Sigmoid colon (tissue), 6 donors: ENCODE measurements at regions not wholly inside any gene's neighbourhood (a gene's known extent, or its start where the extent isn't known, plus 50 kb on each side); places are given as distances from the start of the nearest gene placed in this dataset.

Source experiments
- DNase-seq: peaks from one replicate; pipeline ENCODE4 v3.0.0-alpha.2; 2019
- H3K27ac ChIP-seq, 4 donors: fragments of 200-600 bp; sonication (generic); one replicate each; pipeline ENCODE4 v1.5.1; 2016 to 2019; ENCODE audit warnings: mild to moderate bottlenecking in 1 of 4
- H3K27me3 ChIP-seq, 3 donors: fragments of 200-600 bp; sonication (generic); one replicate each; pipeline ENCODE4 v1.5.1; 2019; ENCODE audit warnings: mild to moderate bottlenecking in 1 of 3
- H3K36me3 ChIP-seq, 4 donors: fragments of 200-600 bp; sonication (generic); one replicate each; pipeline ENCODE4 v1.5.1; 2016 to 2019
- H3K4me1 ChIP-seq, 4 donors: fragments of 200-600 bp; sonication (generic); one replicate each; pipeline ENCODE4 v1.5.1; 2017 to 2019
- H3K4me3 ChIP-seq, 4 donors: fragments of 200-600 bp; sonication (generic); one replicate each; pipeline ENCODE4 v1.5.1; 2017 to 2019; ENCODE audit warnings: mild to moderate bottlenecking in 2 of 4, moderate library complexity in 1 of 4
- H3K9me3 ChIP-seq, 4 donors: fragments of 200-600 bp in 3 of 4; sonication (generic) in 3 of 4; one replicate each; pipeline versions ENCODE4 v1.5.1 to v1.6.1; 2013 to 2019
- CTCF ChIP-seq, 4 experiments: fragments of 450-650 bp in 3 of 4; fragments of 200-600 bp in 1 of 4; IDR thresholded peaks; one replicate each; pipeline ENCODE4 v1.5.1; 2016 to 2019; ENCODE audit warnings: antibody characterized with exemption in 4 of 4, mild to moderate bottlenecking in 3 of 4, moderate library complexity in 2 of 4
- EP300 ChIP-seq, 4 donors: sonication (generic); formaldehyde crosslinking; IDR thresholded peaks; one replicate each; pipeline ENCODE4 v1.6.1; 2017; ENCODE audit warnings: antibody characterized with exemption in 4 of 4
- POLR2A ChIP-seq, 2 donors: fragments of 450-650 bp; IDR thresholded peaks; one replicate each; pipeline ENCODE4 v1.6.1; 2016; ENCODE audit warnings: antibody characterized with exemption in 2 of 2, mild to moderate bottlenecking in 2 of 2, moderate library complexity in 2 of 2
- POLR2AphosphoS5 ChIP-seq, 4 donors: sonication (generic); formaldehyde crosslinking; IDR thresholded peaks; one replicate each; pipeline ENCODE4 v1.6.1; 2017; ENCODE audit warnings: antibody characterized with exemption in 4 of 4
- WGBS, 2 donors: extraction: QIAGEN DNeasy Blood & Tissue Kit; methylation state at CpG; one replicate each; pipeline ENCODE4 v1.1.7; 2013; 5-methylcytosine and 5-hydroxymethylcytosine counted together
- intact Hi-C: fragments of 100-400 bp; cut with DNase I; formaldehyde crosslinking; loops from one replicate; pipeline ENCODE4 v1.15.1; 2023
- donor health status: healthy with polysubstance abuse.
- donor health status: healthy.

GRCh38 chr12:33669349-33669748 is 229.7 kb upstream of the SYT10 start:
- no peaks in the 10 kb centered on the region for H3K27me3 ChIP-seq
- TF ChIP-seq CTCF (IDR thresholded peaks at IDR 0.05) (no peak), EP300 (IDR thresholded peaks at IDR 0.05) (no peak), POLR2A (IDR thresholded peaks at IDR 0.05) (no peak), POLR2AphosphoS5 (IDR thresholded peaks at IDR 0.05) (no peak)
- no peak overlapping the region for H3K4me3 ChIP-seq
- H3K9me3 ChIP-seq: no peaks in the 10 kb centered on the region
- intact Hi-C loops: no loop called here
- WGBS, 2 donors: 37 to 53% methylated on average over 2 of the region's 2 CpGs
- no peaks in the 10 kb centered on the region for H3K4me1 ChIP-seq
- H3K27ac ChIP-seq: no peak overlapping the region
- H3K36me3 ChIP-seq: no peaks in the 10 kb centered on the region
- no peak for DNase-seq

DNA sequence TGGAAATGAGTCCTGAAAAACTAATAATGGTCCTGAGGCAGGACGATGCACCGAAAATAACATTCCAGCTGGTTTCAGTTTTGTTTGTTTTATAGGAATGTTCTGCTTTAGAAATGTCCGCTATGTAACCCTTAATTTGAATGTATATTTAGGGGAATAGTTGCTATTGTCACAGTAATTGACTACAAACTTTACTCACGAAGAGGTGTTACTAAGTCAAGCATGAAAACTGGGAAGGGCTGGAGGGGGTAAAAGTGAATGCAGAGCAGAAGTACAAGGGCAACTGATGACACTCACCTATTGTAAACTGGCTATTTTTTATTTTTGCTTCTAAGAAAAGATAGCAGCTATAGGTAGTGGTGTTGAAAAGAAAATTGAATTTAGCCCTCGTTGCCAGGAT is 230.7 kb upstream of the SYT10 start:
- TF ChIP-seq EP300 (IDR thresholded peaks at IDR 0.05) (no peak), POLR2AphosphoS5 (IDR thresholded peaks at IDR 0.05) (no peak), CTCF (IDR thresholded peaks at IDR 0.05) (no peak), POLR2A (IDR thresholded peaks at IDR 0.05) (no peak)
- H3K27me3 ChIP-seq: no peaks in the 10 kb centered on the region
- no peaks in the 10 kb centered on the region for H3K9me3 ChIP-seq
- DNase-seq: no peak
- H3K36me3 ChIP-seq: no peaks in the 10 kb centered on the region
- WGBS, 2 donors: 49 to 62% methylated on average over 5 of the region's 5 CpGs
- H3K4me1 ChIP-seq: no peaks in the 10 kb centered on the region
- H3K27ac ChIP-seq: no peak overlapping the region
- H3K4me3 ChIP-seq: no peak overlapping the region
- intact Hi-C loops: no loop called here

GRCh38 chr12:33671676-33672075 is 232.1 kb upstream of the SYT10 start:
- Histone ChIP-seq H3K9me3 (no peaks in the 10 kb centered on the region), H3K4me3 (no peak overlapping the region), H3K27ac (no peak overlapping the region), H3K36me3 (no peaks in the 10 kb centered on the region), H3K4me1 (no peaks in the 10 kb centered on the region), H3K27me3 (no peaks in the 10 kb centered on the region)
- no peak for DNase-seq
- intact Hi-C loops: no loop called here
- no peak for TF ChIP-seq CTCF (IDR thresholded peaks at IDR 0.05)

DNA sequence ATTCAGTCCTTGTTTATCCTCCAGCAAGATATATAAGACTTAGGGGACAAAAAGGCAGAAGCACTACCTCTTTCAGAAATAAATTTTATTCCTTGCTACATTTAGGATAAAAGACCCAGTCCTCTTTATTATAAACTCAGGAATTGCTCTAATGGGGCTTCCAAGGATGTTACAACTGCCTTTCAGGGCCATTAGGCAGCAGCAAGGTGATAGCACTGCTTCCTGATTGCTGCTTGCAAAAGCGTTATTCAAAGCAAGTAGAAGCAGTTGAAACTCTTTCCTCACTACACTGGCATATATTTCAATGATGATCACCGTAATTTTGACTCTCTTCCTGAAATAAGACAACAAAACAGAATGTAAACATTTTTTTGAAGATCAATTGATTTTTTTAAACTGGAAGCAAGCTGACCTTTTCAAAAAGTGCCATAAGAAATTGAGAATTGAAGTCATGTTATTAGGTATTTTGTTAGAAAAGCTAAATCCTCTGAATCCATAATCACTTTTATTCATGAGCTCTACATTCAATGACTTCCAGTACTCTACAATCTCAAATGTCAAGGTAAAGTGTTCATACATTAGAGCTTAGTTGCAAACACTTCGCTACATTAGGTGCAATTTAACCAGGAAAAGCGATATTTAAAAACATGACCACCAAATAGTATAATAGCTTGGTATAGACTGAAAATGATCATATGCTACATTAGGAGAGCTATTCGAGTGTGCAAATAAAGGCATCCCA is 233.4 kb upstream of the SYT10 start:
- WGBS, 2 donors: 66 to 76% methylated on average over 5 of the region's 5 CpGs
- H3K4me3 ChIP-seq: no peak overlapping the region
- H3K27me3 ChIP-seq: no peaks in the 10 kb centered on the region
- no peaks in the 10 kb centered on the region for H3K9me3 ChIP-seq
- H3K36me3 ChIP-seq: no peaks in the 10 kb centered on the region
- H3K27ac ChIP-seq: no peak overlapping the region
- TF ChIP-seq POLR2A (IDR thresholded peaks at IDR 0.05) (no peak), CTCF (IDR thresholded peaks at IDR 0.05) (no peak), POLR2AphosphoS5 (IDR thresholded peaks at IDR 0.05) (no peak), EP300 (IDR thresholded peaks at IDR 0.05) (no peak)
- intact Hi-C loops: no loop called here
- H3K4me1 ChIP-seq: no peaks in the 10 kb centered on the region
- DNase-seq: no peak

- Histone ChIP-seq H3K9me3 (no peaks in the 10 kb centered on the region), H3K27me3 (no peaks in the 10 kb centered on the region), H3K4me1 (no peaks in the 10 kb centered on the region), H3K27ac (no peak overlapping the region), H3K36me3 (no peaks in the 10 kb centered on the region), H3K4me3 (no peak overlapping the region)
- 83 to 90% methylated on average over 1 of the region's 1 CpG for WGBS, 2 donors
- DNase-seq: no peak
- TF ChIP-seq CTCF (IDR thresholded peaks at IDR 0.05) (no peak), EP300 (IDR thresholded peaks at IDR 0.05) (no peak), POLR2A (IDR thresholded peaks at IDR 0.05) (no peak), POLR2AphosphoS5 (IDR thresholded peaks at IDR 0.05) (no peak)
- intact Hi-C loops: no loop called here
Measured at GRCh38 chr12:33676866-33677265, 237.2 kb upstream of the SYT10 start.
